NK-92 treated with Interleukin-12 subunit alpha and Interleukin-12 subunit beta, amount 100 ng/mL, for 24 hours (cell line): ENCODE measurements at regions not wholly inside any gene's neighbourhood (a gene's known extent, or its start where the extent isn't known, plus 50 kb on each side); places are given as distances from the start of the nearest gene placed in this dataset.
"Not testable (repeated sequence)": the region's sequence is repeated elsewhere in the genome, so short reads cannot be mapped to it uniquely, and the experiment has no call there.

Experiments used
- DNase-seq: peaks from one replicate; lab custom pipeline; 2025; lab: John Stamatoyannopoulos, UW

DNA sequence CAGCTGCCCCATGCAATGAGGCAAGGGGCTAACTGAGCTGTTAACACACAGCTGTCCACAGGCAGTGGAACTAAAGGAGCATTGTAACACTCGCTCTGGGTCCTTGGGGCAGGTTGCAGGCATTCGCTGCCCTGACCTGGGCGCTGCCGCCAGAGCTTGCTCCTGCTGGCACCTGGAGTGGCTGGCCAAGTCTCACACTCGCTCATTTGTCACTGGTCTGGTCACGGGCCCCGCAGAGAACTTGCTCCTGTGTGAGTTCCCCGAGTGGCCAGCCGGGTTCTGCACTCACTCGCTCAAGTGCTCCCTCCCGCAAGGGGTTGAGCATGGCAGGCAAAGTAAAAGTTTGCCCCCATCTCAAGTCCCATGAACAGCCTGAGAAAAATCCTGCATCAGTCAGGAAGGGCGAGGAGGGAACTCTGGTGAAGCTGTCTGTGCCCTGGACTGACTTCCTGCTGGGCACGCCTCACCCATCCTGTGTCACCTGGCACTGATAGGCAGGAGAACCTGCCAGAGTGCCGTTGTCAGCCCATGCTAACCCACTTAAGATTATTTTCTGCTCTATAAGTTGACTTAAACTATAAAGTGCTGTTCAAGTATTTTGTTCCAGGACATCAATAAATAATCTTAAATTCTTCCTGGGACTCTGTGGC, 934.8 kb upstream of the GYPC start:
- DNase-seq: no peak

DNA sequence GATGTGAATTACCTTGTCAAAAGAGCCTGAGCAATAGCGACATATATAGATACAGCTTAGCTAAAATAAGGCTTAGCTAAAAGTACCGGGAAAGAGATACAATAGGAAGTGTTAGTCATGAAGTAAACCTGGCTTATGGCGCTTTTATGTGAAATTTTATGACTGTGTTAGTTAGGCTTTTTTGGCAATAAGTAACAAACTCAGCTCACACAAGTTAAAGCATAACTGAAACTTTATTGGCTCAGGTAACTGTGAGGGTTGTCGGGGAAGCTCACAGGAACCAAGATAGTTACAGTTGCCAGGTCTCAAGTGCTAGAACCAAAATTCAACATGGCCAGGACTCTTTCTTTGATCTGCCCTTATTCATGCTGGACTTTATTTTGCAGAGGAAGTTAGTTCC, 925.0 kb upstream of the GYPC start:
- no peak for DNase-seq

DNA sequence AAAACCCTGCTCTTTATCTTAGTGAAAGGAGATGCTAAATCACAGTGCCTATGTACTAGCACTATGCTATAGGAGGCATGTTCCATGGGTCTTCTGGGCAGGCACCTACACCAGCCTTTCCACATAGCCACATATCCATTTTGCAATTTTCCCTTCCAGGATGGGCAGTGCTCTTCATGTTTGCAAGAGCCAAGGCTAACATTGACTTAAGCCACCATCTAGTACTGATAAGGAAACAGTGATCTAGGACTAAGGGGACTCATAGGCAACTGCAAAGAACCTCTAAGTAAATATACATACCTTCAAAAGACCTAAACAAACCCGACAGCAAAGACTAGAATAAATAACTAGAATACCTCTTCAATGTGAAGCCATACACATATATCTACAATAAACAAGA, 919.7 kb upstream of the GYPC start:
- DNase-seq: no peak

DNA sequence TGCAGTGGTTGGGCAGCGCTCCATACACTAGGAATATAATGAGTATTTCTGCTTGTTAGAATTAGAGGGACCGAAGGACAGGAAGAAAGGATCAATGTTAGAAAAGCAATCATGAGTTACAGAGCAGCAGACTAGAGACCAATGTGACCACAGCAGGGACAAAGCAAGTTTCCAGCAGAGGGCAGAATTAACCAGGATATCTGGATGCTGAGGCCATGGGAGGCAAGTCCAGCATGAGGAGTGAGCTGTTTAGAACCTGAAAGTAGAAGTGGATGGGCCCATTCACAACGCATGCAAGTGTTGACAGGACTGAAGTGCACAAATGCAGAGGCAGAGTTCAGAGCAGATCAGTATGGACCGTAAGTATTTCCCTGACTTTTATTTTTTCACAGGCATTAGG, 910.4 kb upstream of the GYPC start:
- no peak for DNase-seq

DNA sequence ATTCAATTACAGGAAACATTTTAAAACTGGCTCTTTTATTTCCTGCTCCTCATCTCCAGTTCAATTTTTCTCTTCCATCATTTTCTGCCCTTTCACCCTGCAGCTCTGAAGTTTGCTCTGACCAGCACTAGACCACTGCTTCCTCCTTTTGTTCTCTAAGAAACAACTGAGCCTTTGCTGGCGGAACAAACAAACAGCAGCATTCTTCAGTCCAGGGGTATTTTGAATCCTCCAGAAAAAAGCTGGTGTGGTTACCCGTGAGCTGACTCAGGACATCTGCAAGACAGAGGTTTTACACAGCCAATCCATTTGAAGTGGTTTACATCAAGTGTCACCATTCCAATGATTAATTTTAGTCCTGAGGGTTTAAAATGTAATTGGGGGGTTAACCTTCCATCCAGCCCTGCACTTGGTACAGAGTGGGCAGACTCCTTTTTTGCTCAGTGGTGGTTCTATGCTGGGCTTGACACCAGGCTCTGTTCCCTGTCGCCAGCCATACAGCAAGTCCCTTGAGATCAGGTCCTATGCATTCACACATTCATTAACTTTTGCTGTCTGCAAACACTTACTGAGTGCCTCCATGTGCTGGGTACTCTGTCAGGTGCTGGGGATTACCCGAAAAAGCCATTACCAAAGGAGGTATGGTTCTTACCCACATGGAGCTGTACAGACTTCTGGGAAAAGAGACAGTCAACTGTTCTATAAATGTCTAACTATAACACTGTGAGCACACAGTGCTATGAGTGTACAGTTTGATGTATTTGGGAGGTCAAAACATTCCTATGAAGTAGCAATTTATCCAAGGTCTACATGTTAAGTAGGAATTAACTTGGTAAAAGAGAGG, 909.4 kb upstream of the GYPC start:
- DNase-seq: no peak

DNA sequence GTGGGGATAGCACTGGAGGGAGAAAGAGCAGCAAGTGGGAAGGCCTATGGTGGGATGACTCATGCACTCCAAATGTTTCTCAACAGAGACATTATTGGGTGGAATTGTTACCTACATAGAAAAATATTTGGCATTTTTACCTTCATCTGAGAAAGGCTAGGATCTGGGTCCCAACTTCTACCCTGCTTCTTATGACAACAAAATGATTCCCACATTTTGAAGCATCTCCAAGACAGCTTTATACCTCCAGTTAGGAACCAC, 908.9 kb upstream of the GYPC start:
- DNase-seq: no peak

DNA sequence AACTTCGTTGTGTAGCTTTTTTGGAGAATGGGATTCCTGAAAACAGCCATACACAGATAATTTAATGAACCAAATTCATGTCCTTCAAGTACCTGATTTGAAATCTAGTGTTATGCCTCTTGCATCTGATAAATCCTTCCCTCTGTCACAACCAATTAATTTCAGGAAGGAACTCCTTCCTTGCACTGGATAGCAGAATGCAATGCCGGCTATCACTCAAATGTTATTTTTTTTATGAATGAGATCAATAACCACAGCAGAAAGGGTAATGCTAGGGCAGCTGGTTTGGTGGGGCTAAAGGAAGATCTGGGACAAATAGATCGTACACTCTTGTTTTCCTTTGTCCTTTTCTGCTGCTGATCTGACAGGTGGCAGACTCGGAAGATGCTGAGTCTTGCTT, 899.5 kb upstream of the GYPC start:
- DNase-seq: no peak

DNA sequence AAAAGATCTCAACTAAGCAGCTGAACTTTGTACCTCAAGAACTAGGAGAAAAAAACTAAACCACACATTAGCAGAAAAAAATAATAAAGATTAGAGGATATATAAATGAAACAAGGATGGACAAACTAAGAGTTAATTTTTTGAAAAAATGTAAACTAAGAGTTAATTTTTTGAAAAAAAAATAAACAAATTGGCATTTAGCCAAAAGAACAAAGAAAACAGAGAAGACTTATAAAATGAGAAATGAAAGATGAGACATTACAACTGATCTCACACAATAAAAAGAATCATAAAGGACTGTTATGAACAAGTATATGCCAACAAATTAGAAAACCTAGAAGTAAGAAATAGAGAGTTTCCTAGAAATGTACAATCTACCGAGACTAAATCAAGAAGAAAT, 859.2 kb upstream of the GYPC start:
- no peak for DNase-seq

DNA sequence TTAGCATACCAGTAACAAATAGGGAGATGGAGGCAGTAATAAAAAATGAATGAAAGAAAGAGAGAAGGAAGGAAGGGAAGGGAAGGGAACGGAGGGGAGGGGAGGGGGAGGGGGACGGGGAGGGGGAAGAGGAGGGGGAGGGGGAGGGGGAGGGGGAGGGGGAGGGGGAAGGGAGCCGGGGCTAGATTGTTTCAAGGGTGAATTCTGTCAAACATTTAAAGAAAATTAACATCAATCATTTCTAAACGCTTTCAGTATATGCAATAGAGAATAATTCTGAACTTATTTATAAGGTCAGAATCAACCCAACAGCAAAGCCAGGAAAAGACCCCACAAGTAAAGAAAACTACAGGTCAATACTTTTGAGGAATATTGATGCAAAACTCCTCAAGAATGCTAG, 858.8 kb upstream of the GYPC start:
- no peak for DNase-seq

DNA sequence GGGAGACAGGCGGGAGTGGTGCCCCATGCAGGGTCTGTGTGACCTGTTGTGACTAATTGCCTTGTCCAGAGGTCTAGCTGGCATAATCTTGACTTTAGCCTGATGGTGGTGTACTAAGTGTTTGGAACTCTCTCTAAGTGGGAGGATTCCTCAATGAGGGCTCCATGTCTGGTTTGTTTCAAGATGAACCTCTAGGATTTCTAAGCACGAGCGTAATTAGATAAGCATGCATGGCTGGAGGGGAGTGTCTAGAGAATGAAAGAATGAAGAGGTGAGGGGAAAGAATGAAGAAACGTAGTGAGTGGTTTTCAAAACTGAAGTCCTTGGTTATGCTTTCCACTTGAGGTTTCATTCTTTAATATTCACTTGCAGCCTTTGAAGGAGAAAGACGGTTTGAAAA, 833.2 kb upstream of the GYPC start:
- no peak for DNase-seq

DNA sequence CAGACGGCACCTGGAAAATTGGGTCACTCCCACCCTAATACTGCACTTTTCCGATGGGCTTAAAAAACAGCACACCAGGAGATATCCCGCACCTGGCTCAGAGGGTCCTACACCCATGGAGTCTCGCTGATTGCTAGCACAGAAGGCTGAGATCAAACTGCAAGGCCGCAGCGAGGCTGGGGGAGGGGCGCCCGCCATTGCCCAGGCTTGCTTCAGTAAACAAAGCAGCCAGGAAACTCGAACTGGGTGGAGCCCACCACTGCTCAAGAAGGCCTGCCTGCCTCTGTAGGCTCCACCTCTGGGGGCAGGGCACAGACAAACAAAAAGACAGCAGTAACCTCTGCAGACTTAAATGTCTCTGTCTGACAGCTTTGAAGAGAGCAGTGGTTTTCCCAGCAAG, 830.2 kb upstream of the GYPC start:
- not testable (repeated sequence) for DNase-seq

DNA sequence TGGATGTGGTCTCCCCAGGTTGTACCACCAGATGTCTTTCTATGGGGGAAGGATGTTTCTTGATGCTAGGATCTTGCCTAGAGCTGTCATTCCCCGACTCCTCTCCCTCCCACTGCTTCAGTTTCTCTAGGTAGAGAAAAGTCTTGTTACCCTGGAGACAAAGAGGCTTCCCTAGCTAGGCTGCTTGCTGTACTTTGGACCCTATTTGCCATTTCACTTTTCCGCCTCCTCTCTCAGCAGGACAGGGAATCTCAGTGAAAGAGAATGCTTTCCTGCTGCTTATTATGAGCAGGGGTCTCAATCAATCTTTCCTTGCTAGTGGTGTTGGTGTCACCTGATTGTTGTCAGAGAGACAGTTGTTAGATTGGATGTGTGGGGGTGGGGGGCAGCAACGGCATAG, 818.8 kb upstream of the GYPC start:
- no peak for DNase-seq

DNA sequence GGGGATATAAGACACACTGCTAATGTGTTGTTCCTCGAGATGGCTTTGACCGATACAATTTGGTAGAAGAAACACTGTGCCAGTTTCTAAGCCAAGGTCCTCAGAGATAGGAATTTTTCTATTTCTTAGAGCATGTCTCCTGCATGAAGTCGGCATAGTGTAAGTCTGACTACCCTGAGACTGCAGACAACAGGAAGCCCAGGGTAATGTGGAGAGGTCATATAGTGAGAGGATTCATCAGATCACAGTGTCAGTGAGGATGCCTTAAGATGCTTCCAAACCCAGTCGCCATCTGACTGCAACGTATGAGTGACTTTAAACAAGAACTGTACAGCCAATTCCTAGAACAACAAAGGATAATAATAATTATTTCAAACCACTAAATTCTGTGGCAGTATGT, 818.3 kb upstream of the GYPC start:
- DNase-seq: no peak

DNA sequence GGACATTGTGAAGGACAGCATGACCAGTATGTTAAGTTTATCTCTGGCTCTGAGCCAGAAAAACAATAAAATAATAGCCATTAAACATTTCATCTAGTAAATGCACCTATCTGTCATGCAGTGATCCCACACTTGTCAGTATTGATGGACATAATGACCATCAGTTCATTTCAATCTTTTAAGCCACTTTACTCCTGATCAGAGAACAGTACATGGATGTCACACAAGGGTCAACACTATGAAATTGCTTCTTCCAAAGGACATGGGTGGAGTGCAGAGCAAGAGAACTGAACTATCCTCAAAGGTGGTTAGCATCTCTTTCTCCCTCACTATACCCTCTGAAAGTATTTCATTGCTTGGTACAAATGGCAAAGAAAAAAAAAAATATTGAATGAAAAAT, 816.0 kb upstream of the GYPC start:
- DNase-seq: no peak

DNA sequence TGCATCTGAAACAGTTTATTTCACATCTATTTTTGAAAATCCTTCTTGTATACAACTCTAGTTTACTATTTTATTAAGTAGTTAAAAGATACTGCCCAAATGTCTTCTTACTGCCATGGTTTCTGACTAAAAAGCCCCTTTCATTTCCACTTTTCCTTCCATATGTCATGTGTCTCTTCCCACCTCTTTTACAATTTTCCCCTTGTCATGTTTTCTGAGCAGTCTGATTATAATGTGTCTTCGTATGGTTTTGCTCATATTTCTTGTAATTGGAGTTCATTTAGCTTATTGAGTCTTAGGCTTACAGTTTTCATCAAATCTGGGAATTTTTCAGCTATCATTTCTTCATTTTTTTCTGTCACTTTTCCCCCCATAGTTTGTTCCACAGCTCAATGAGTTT, 813.9 kb upstream of the GYPC start:
- DNase-seq: no peak

DNA sequence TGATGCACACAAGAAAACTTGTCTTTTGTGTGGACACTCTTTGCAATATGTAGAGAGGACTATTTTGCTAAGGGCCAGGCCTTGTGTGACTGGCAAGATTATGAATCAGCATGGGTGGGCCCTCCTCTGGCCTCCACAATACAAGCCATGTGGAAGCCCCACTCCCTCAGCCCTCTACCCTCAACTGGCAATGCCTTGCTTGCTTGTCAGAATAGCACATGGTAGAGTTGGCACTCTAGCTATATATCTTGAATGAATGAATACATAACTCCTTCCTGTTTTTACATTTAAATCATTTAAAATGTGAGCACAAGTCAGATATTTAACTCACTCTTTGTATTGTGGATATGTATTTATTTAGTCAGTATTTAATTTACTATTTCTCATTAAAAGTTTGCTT, 805.4 kb upstream of the GYPC start:
- DNase-seq: no peak

DNA sequence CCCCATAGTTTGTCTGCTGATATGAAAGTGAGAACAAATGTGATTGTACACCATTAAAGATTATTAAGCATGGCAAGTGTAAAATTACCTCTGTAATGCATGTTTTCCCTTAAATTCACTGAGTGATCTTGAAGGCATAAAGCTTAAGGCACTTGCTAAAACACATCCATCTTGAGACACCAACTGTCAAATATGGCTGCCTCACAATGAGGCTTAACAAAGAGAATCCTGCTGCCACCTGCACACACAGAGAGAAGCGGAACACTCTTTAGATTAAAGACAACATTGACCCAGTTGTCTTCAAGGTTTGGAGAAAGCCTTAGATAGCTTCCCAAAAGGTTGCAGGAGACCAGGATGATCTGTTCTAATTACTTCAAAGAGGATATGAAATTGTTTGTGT, 803.6 kb upstream of the GYPC start:
- DNase-seq: no peak

DNA sequence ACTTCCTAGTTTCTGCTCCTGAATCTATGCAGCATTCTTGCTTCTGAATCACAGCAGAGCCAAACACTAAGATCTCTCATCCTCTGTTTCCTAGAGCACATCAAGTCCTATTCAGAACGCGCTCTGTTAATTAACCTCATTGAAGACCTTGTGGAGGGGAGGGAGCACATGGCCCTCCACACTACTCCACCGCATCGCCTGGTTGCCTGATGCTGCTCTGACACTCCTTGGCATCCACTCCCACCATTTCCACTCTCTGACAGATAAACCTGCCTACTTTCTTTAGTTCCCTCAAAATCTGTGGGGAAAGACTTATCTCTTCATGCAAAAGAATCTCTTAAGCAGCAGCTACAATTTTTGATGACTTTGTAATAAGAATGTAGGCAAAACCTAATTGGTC, 802.3 kb upstream of the GYPC start:
- no peak for DNase-seq

DNA sequence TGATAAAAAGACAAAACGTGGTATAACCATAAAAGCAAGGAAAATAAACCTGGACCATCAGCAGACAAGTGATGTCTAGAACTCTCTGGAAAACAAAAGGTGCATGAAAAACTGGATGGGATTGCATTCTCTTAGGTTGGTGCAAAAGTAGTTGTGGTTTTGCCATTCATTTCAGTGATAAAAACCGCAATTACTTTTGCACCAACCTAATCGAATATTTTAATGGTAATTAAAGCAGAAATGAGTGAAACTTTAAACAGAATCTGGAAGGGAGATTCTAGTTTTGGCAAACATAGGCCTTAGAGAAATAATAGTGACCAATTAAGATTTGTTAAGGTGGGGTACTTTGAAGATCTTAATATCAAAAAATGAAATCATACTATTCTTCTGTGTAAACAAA, 800.8 kb upstream of the GYPC start:
- no peak for DNase-seq

DNA sequence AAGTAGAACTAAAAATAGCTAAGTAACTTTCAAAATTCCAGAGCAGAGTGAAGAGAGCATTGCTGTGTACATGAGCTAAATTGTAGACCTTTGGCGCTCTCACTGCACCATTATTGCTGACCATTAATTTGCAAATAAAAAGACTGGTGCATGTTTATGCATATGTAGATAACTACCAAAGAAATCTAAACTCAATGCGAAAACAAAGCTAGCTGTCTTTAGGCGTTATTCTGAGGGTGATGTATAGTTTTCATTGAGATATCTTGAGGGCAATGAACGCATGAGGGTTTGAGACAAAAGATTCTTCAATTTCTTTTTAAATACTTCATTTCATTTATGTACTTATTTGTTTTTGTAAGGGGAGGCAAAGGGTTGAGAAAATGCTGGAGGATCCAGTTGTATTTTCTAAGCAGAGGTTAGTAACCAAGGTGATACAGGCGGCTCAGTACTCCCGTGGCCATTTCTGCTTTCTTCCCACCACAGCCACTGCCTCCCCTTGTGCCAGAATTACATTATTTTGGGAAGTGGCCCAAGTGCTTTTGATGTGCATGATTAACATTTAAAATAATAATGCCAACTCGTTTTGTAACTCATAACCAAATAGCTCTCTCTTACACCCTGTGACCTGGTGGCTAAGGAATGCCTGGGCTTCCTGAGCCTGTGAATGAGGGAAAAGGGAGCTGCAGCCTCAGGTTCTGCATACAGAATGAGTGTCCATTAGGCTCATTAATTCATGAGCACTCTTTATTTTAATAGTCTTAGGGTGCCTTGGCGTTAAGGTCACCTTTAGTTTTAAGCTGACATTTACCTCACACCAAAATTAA, 797.8 kb upstream of the GYPC start:
- DNase-seq: no peak

DNA sequence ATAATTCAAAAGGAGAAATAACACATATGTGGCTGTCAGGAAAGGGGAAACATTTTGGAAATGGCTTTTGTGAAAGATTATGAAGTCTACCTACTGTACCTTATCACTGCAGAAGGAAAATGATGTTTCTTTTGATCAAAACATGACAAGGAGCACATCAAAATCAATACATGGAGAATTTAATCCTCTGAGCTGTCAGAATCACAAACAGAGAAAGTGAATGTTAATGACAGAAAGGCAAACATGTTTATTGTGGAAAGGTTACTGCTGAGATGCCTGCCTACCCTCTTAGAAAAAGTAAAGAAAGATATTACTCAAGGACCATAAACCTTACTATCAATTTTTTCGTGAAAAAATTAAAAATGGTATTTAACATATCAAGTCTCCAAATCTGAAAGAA, 794.5 kb upstream of the GYPC start:
- no peak for DNase-seq

DNA sequence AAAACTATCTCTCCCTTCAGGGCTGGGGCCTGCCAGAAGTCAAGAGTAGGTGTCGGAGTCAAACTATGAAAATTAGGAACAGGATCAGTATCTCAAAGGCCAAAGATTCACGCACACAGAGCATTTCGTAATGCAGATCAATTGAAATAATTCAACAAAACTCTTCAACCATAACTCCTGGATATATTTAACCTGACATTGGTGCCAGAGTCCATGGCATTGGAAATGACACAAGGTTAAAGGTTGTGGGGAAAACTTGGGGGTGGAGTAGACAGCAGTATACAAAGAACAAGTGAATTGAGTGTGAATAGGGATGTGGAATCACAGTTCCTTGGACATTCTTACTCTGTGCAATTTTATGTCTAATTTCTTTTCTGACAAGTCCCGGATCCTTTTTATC, 788.0 kb upstream of the GYPC start:
- DNase-seq: no peak

DNA sequence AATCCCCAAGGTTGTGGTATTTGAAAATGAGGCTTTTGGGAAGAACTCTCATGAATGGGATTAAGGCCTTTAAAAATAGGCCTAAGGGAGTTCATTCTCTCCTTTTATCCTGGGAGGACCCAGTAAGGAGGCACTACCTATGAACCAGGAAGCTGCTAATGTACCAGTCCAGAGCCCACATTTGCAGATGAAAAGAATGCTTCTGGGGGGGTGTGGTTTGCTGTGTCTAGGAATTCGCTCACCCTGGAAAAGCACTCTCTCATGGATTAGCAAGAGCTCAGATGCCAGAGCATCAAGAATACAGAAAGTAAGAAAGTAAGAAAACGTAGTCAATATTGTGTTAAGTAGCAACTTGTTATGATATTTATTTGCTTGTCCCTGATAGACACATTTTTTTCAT, 785.7 kb upstream of the GYPC start:
- DNase-seq: no peak
